OCI-M1 (cell line): ENCODE measurements at regions not wholly inside any gene's neighbourhood (a gene's known extent, or its start where the extent isn't known, plus 50 kb on each side); places are given as distances from the start of the nearest gene placed in this dataset.

Source experiments
- DNase-seq: peaks from one replicate; lab custom pipeline; 2025; lab: John Stamatoyannopoulos, UW

- DNase-seq = no peak
Measured at GRCh38 chr6:4004249-4004648, 74.7 kb downstream of the FAM217A start.

GRCh38 chr6:4008324-4009047, 70.5 kb downstream of the FAM217A start:
- DNase-seq = peak; percentile 90

- no peak for DNase-seq
Measured at GRCh38 chr6:4009486-4009885, 69.5 kb downstream of the FAM217A start.

- DNase-seq = peak; percentile 32
Measured at GRCh38 chr6:4010048-4010447, 68.9 kb downstream of the FAM217A start.

GRCh38 chr6:4010689-4011090, 68.2 kb downstream of the FAM217A start:
- DNase-seq = peak; percentile 83

GRCh38 chr6:4012826-4013225, 66.1 kb downstream of the FAM217A start:
- DNase-seq = no peak

GRCh38 chr6:4017058-4017739, 61.7 kb downstream of the FAM217A start:
- peak; percentile 67 for DNase-seq

GRCh38 chr6:4017834-4018170, 61.1 kb downstream of the FAM217A start:
- peak; percentile 84 for DNase-seq

- DNase-seq = peak; percentile 99
Measured at GRCh38 chr6:4018171-4018923, 60.6 kb downstream of the FAM217A start.
